Natural killer cell (primary cell): ENCODE measurements at regions not wholly inside any gene's neighbourhood (a gene's known extent, or its start where the extent isn't known, plus 50 kb on each side); places are given as distances from the start of the nearest gene placed in this dataset.

Source experiments
- ATAC-seq, 3 donors: fragments of 150-1000 bp in 2 of 3; fragments of 200-7000 bp in 1 of 3; cut with Tn5 transposase; 1 replicate in 1 of 3; 2 replicates in 2 of 3; pipeline ENCODE4 v1.10.0; 2021; ENCODE audit warnings: mild to moderate bottlenecking in 2 of 3, moderate library complexity in 2 of 3
- DNase-seq, 2 donors: peaks; one replicate each; pipeline versions ENCODE4 v3.0.0 to v3.0.0-alpha.2; 2013 to 2021; ENCODE audit warnings: mixed read lengths in 1 of 2
- H3K27ac ChIP-seq: one replicate; pipeline ENCODE4 v1.5.1; 2013; ENCODE audit warnings: mild to moderate bottlenecking, low read length
- H3K27me3 ChIP-seq: one replicate; pipeline ENCODE4 v1.6.1; 2013; ENCODE audit warnings: low read length; ENCODE audit not compliant: control insufficient read depth, insufficient read depth
- H3K36me3 ChIP-seq: one replicate; pipeline ENCODE4 v1.6.1; 2013; ENCODE audit warnings: low read length; ENCODE audit not compliant: control insufficient read depth, insufficient read depth
- H3K4me1 ChIP-seq: one replicate; pipeline ENCODE4 v1.6.1; 2013; ENCODE audit warnings: low read length; ENCODE audit not compliant: control insufficient read depth, insufficient read depth
- H3K4me3 ChIP-seq: one replicate; pipeline ENCODE4 v1.5.1; 2013; ENCODE audit warnings: low read length
- H3K9me3 ChIP-seq: one replicate; pipeline ENCODE4 v1.6.1; 2013; ENCODE audit warnings: low read length; ENCODE audit not compliant: control insufficient read depth, insufficient read depth
- H3K27ac Mint-ChIP-seq, 2 donors: one replicate each; pipeline ENCODE4 v1.8.0; 2022; ENCODE audit warnings: mild to moderate bottlenecking in 2 of 2, mixed read lengths in 2 of 2, moderate library complexity in 1 of 2
- H3K27me3 Mint-ChIP-seq, 2 donors: one replicate each; pipeline ENCODE4 v1.8.0; 2022; ENCODE audit warnings: low read depth in 2 of 2, mixed read lengths in 2 of 2
- H3K36me3 Mint-ChIP-seq: one replicate; pipeline ENCODE4 v1.8.0; 2022; ENCODE audit warnings: mixed read lengths
- H3K4me1 Mint-ChIP-seq, 2 donors: one replicate each; pipeline ENCODE4 v1.8.0; 2022; ENCODE audit warnings: mixed read lengths in 2 of 2
- H3K4me3 Mint-ChIP-seq: one replicate; pipeline ENCODE4 v1.8.0; 2022; ENCODE audit warnings: mild to moderate bottlenecking, moderate library complexity, mixed read lengths
- H3K9me3 Mint-ChIP-seq, 2 donors: one replicate each; pipeline ENCODE4 v1.8.0; 2022; ENCODE audit warnings: mixed read lengths in 2 of 2
- CTCF ChIP-seq: fragments of 200-600 bp; IDR thresholded peaks from one replicate; pipeline ENCODE4 v1.8.0; 2022; ENCODE audit warnings: antibody characterized with exemption
- WGBS: methylation state at CpG from one replicate; pipeline ENCODE4 v1.1.7; 2013; ENCODE audit warnings: missing lambda C conversion rate; ENCODE audit not compliant: insufficient coverage; 5-methylcytosine and 5-hydroxymethylcytosine counted together
- intact Hi-C: fragments of 100-400 bp; cut with micrococcal nuclease; formaldehyde crosslinking; loops from one replicate; pipeline ENCODE4 v1.14.2; 2022

GRCh38 chr4:149870008-149870407, 54.4 kb upstream of the IQCM start:
- Histone ChIP-seq H3K9me3 (no peaks in the 10 kb centered on the region), H3K36me3 (no peaks in the 10 kb centered on the region), H3K27ac (no peak overlapping the region), H3K4me1 (no peaks in the 10 kb centered on the region), H3K27me3 (no peaks in the 10 kb centered on the region), H3K4me3 (no peak overlapping the region)
- Mint-ChIP-seq H3K9me3 (peaks cover 7 to 11% of the 10 kb centered on the region in 2 donors), H3K4me3 (no peak overlapping the region), H3K4me1 (no peaks in the 10 kb centered on the region), H3K27me3 (no peaks in the 10 kb centered on the region), H3K27ac (no peak overlapping the region), H3K36me3 (no peaks in the 10 kb centered on the region)
- ATAC-seq = no peak
- intact Hi-C loops = no loop called here
- TF ChIP-seq CTCF = no peak
- DNase-seq = no peak
- WGBS = 90% methylated on average over 2 of the region's 2 CpGs

DNA sequence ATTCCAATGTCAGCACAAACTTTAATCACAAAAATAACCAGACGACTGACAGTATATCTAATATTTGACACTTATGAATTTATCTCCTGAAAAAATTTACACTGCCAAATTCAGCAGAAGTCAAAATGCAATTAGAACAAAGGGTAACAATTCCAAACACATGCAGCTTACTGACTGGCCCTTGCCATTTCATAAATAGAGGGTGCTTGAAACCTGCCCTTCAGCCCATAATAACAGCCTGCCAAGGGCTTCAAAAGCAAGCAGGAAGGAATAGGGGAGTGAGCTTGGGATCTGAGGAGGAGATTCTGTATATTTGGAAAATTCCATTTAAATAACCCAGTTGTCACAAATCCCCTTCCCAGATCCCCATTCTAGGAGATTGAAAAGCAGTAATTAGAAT, 66.1 kb upstream of the IQCM start:
- Mint-ChIP-seq H3K4me1 (peaks cover 0 to 6% of the 10 kb centered on the region in 2 donors), H3K4me3 (no peak overlapping the region), H3K36me3 (no peaks in the 10 kb centered on the region), H3K27ac (no peak overlapping the region), H3K9me3 (peaks cover 7 to 13% of the 10 kb centered on the region in 2 donors), H3K27me3 (no peaks in the 10 kb centered on the region)
- Histone ChIP-seq H3K27me3 (peaks cover 5% of the 10 kb centered on the region), H3K27ac (no peak overlapping the region), H3K36me3 (no peaks in the 10 kb centered on the region), H3K4me3 (no peak overlapping the region), H3K4me1 (peaks cover 4% of the 10 kb centered on the region), H3K9me3 (no peaks in the 10 kb centered on the region)
- WGBS = 88% methylated on average over 1 of the region's 1 CpG
- ATAC-seq = no peak
- intact Hi-C loops = no loop called here
- no peak for DNase-seq
- TF ChIP-seq CTCF = no peak

DNA sequence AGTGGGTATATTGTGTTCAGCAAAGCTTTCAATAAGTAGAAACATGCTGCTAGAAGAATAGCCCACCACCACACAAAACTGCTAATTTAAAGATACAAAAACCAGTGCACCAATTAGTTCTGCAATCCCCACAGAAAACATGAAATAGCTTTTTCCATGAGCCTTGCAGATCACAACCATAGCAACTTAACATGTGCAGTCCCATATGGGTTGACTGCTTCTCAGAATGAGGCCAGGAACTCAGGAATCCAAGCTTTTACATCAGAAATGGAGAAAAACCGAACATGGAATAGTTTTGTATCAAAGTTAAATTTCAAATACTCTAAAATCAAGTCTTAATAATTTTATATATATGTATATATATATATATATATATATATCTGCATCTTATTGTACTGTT, 66.6 kb upstream of the IQCM start:
- Histone ChIP-seq H3K27ac (no peak overlapping the region), H3K36me3 (no peaks in the 10 kb centered on the region), H3K4me3 (no peak overlapping the region), H3K9me3 (no peaks in the 10 kb centered on the region), H3K4me1 (peaks cover 4% of the 10 kb centered on the region), H3K27me3 (peaks cover 5% of the 10 kb centered on the region)
- intact Hi-C loops = no loop called here
- H3K27me3 Mint-ChIP-seq = no peaks in the 10 kb centered on the region
- ATAC-seq = no peak
- no peak overlapping the region for H3K4me3 Mint-ChIP-seq
- no peak overlapping the region for H3K27ac Mint-ChIP-seq
- no peak for TF ChIP-seq CTCF
- no peaks in the 10 kb centered on the region for H3K36me3 Mint-ChIP-seq
- peaks cover 7 to 13% of the 10 kb centered on the region in 2 donors for H3K9me3 Mint-ChIP-seq
- no peak for DNase-seq
- peaks cover 0 to 6% of the 10 kb centered on the region in 2 donors for H3K4me1 Mint-ChIP-seq
- WGBS = no CpG with 5 or more reads among the region's 1 CpG

GRCh38 chr4:149884046-149884445, 68.4 kb upstream of the IQCM start:
- Histone ChIP-seq H3K27ac (no peak overlapping the region), H3K9me3 (no peaks in the 10 kb centered on the region), H3K4me3 (no peak overlapping the region), H3K4me1 (peaks cover 4% of the 10 kb centered on the region), H3K36me3 (no peaks in the 10 kb centered on the region), H3K27me3 (peaks cover 2% of the 10 kb centered on the region)
- H3K4me1 Mint-ChIP-seq = peaks cover 0 to 6% of the 10 kb centered on the region in 2 donors
- H3K36me3 Mint-ChIP-seq = no peaks in the 10 kb centered on the region
- no peak overlapping the region for H3K4me3 Mint-ChIP-seq
- peaks cover 7 to 13% of the 10 kb centered on the region in 2 donors for H3K9me3 Mint-ChIP-seq
- intact Hi-C loops = no loop called here
- no peak for ATAC-seq
- H3K27me3 Mint-ChIP-seq = no peaks in the 10 kb centered on the region
- no peak for DNase-seq
- no peak overlapping the region for H3K27ac Mint-ChIP-seq
- no peak for TF ChIP-seq CTCF
- WGBS = 80% methylated on average over 6 of the region's 6 CpGs
